ENCODE measurements at regions not wholly inside any gene's neighbourhood (a gene's known extent, or its start where the extent isn't known, plus 50 kb on each side); places are given as distances from the start of the nearest gene placed in this dataset.

DNA sequence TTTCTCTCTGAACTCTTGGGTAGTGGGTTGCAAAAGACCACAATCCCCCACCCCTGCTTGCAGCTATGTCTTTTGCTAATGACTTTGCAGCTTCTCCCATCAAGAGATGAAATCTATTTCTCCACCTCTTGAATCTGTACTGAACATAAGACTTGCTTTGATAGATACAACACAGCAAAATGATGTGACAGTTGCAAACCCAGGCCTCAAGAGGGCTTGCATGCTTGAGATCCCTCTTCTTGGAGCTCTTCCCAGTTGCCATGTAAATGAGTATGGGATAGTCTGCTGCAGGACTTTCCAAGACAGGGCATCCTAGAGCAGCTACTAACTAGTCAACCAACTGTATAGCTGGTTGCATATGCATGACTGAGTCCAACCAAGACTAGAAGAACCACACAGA lies 783.6 kb downstream of the PDCD6IP start:
- DNase-seq (ENCODE audit: low read depth in 1 of 2, low spot score in 1 of 2): no peak
- no peak overlapping the region for H3K27ac ChIP-seq (replicated peaks)
- no peak for TF ChIP-seq GABPA (IDR thresholded peaks at IDR 0.05; ENCODE audit: low read depth)
- no peak for TF ChIP-seq SPI1 (IDR thresholded peaks at IDR 0.05; ENCODE audit: borderline replicate concordance, low read depth)
- no peak for TF ChIP-seq CTCF (IDR thresholded peaks at IDR 0.05; ENCODE audit: insufficient read depth, low read length)
- no peak for TF ChIP-seq POLR2AphosphoS5 (IDR thresholded peaks at IDR 0.05; ENCODE audit: low read depth)
- no peak overlapping the region for H3K4me3 ChIP-seq (replicated peaks; ENCODE audit: insufficient read depth, low read length)
- no peaks in the 10 kb centered on the region for H3K27me3 ChIP-seq (ENCODE audit: insufficient read depth, poor library complexity, severe bottlenecking)

DNA sequence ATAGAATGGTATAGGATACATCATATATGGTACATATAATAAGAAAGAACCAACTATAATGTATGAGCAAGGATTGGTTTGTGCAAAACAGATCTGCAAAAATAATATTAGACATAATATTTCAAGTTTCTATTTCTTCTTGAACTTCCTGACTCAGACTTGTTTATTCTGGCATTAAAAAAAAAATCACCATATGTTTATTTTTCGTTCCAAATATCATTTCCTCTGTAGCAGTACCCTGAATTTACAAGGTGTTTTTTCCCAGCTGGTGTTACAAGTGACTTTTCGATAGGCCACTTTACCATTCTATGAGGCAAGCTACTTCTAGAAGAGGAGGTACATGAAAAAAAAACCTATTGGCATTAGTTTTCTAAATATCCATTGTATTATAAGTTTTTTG lies 785.0 kb downstream of the PDCD6IP start:
- Histone ChIP-seq H3K27ac (replicated peaks) (no peak overlapping the region), H3K4me3 (replicated peaks; ENCODE audit: insufficient read depth, low read length) (no peak overlapping the region), H3K27me3 (ENCODE audit: insufficient read depth, poor library complexity, severe bottlenecking) (no peaks in the 10 kb centered on the region)
- TF ChIP-seq CTCF (IDR thresholded peaks at IDR 0.05; ENCODE audit: insufficient read depth, low read length): no peak
- no peak for TF ChIP-seq REST (IDR thresholded peaks at IDR 0.05; ENCODE audit: insufficient replicate concordance, low read depth)
- no peak for TF ChIP-seq SPI1 (IDR thresholded peaks at IDR 0.05; ENCODE audit: borderline replicate concordance, low read depth)
- no peak for TF ChIP-seq POLR2AphosphoS5 (IDR thresholded peaks at IDR 0.05; ENCODE audit: low read depth)
- TF ChIP-seq GABPA (IDR thresholded peaks at IDR 0.05; ENCODE audit: low read depth): no peak
- DNase-seq (ENCODE audit: low read depth in 1 of 2, low spot score in 1 of 2): no peak

DNA sequence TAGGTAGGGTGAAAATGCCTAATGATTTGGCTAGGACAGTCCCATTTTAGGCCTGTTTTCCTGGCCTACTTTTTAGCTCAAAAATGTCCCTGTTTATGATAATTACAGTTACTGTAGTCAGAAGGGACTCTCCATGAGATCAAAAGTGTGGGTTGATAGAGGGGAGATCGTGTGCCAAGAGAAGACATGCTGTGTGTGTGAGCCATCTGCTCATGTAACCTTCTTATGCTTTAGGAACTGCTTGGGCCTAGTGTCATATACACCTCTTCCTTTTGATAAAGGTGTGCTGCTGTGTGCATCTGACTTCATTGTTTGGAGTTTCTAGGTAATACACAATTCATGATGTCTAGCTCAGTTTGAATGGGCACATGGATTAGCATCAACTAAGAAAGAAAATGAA lies 786.5 kb downstream of the PDCD6IP start:
- TF ChIP-seq GABPA (IDR thresholded peaks at IDR 0.05; ENCODE audit: low read depth) (no peak), POLR2AphosphoS5 (IDR thresholded peaks at IDR 0.05; ENCODE audit: low read depth) (no peak), SPI1 (IDR thresholded peaks at IDR 0.05; ENCODE audit: borderline replicate concordance, low read depth) (no peak), REST (IDR thresholded peaks at IDR 0.05; ENCODE audit: insufficient replicate concordance, low read depth) (no peak), CTCF (IDR thresholded peaks at IDR 0.05; ENCODE audit: insufficient read depth, low read length) (no peak)
- H3K27me3 ChIP-seq (ENCODE audit: insufficient read depth, poor library complexity, severe bottlenecking): no peaks in the 10 kb centered on the region
- no peak overlapping the region for H3K27ac ChIP-seq (replicated peaks)
- no peak overlapping the region for H3K4me3 ChIP-seq (replicated peaks; ENCODE audit: insufficient read depth, low read length)
- no peak for DNase-seq (ENCODE audit: low read depth in 1 of 2, low spot score in 1 of 2)

DNA sequence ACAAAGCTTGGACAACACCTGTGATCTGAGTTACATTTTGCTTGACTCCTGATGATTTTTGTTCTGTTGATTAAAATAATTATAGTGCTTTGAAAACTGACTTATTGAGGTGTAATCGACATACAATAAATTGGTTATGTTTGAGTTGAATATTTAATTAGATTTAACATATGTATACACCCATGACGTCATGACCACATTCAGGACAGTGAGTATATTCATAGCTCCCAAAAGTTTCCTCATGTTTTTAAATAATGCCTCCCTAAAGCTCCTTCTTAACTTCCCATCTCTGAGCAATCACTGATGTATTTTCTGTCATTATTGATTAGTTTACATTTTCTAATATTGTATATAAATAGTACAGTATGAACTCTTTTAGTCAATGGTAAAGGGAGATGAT lies 801.2 kb downstream of the PDCD6IP start:
- no peak for TF ChIP-seq SPI1 (IDR thresholded peaks at IDR 0.05; ENCODE audit: borderline replicate concordance, low read depth)
- no peak for TF ChIP-seq CTCF (IDR thresholded peaks at IDR 0.05; ENCODE audit: insufficient read depth, low read length)
- no peak for TF ChIP-seq POLR2AphosphoS5 (IDR thresholded peaks at IDR 0.05; ENCODE audit: low read depth)
- no peak for TF ChIP-seq GABPA (IDR thresholded peaks at IDR 0.05; ENCODE audit: low read depth)
- no peak for TF ChIP-seq REST (IDR thresholded peaks at IDR 0.05; ENCODE audit: insufficient replicate concordance, low read depth)
- no peak for DNase-seq (ENCODE audit: low read depth in 1 of 2, low spot score in 1 of 2)
- H3K27ac ChIP-seq (replicated peaks): no peak overlapping the region
- H3K4me3 ChIP-seq (replicated peaks; ENCODE audit: insufficient read depth, low read length): no peak overlapping the region
- H3K27me3 ChIP-seq (ENCODE audit: insufficient read depth, poor library complexity, severe bottlenecking): no peaks in the 10 kb centered on the region

Measured in HL-60 (cell line).